SJCRH30 (cell line): ENCODE measurements at regions not wholly inside any gene's neighbourhood (a gene's known extent, or its start where the extent isn't known, plus 50 kb on each side); places are given as distances from the start of the nearest gene placed in this dataset.

ENCODE experiments used
- DNase-seq, 2 experiments: peaks; one replicate each; pipeline ENCODE4 v3.0.0-alpha.2; 2015 to 2020
- H3K27ac ChIP-seq: fragments of 250-450 bp; sonication (Bioruptor Pico); 2 replicates; pipeline ENCODE4 v1.5.1; 2020; ENCODE audit warnings: mild to moderate bottlenecking, moderate library complexity
- H3K27me3 ChIP-seq: fragments of 250-450 bp; sonication (Bioruptor Pico); 2 replicates; pipeline ENCODE4 v1.5.1; 2020; ENCODE audit warnings: mild to moderate bottlenecking, moderate library complexity
- H3K36me3 ChIP-seq: fragments of 250-450 bp; sonication (Bioruptor Pico); 2 replicates; pipeline ENCODE4 v1.5.1; 2020; ENCODE audit warnings: mild to moderate bottlenecking, moderate library complexity
- H3K4me1 ChIP-seq: fragments of 250-450 bp; sonication (Bioruptor Pico); 2 replicates; pipeline ENCODE4 v1.5.1; 2020; ENCODE audit warnings: mild to moderate bottlenecking, moderate library complexity
- H3K4me3 ChIP-seq: fragments of 250-450 bp; sonication (Bioruptor Pico); 2 replicates; pipeline ENCODE4 v1.5.1; 2020; ENCODE audit warnings: mild to moderate bottlenecking, moderate library complexity
- H3K9me3 ChIP-seq: fragments of 250-450 bp; sonication (Bioruptor Pico); replicated peaks from 2 replicates; pipeline ENCODE4 v1.5.1; 2020; ENCODE audit warnings: mild to moderate bottlenecking, moderate library complexity

- DNase-seq: no peak
- H3K4me3 ChIP-seq: no peak overlapping the region
- H3K4me1 ChIP-seq: no peaks in the 10 kb centered on the region
- no peak overlapping the region for H3K27ac ChIP-seq
- no peaks in the 10 kb centered on the region for H3K36me3 ChIP-seq
- H3K9me3 ChIP-seq: no peaks in the 10 kb centered on the region
- no peaks in the 10 kb centered on the region for H3K27me3 ChIP-seq
These were observed 1113.8 kb upstream of the LRRTM3 start for GRCh38 chr10:65811931-65812525.

GRCh38 chr10:65816536-65816935, 1109.3 kb upstream of the LRRTM3 start:
- no peak for DNase-seq
- no peaks in the 10 kb centered on the region for H3K27me3 ChIP-seq
- no peaks in the 10 kb centered on the region for H3K36me3 ChIP-seq

GRCh38 chr10:65818990-65819389, 1106.8 kb upstream of the LRRTM3 start:
- H3K4me1 ChIP-seq: peaks cover 4% of the 10 kb centered on the region; the same call in 1 of the 2 replicates
- H3K4me3 ChIP-seq: no peak overlapping the region
- no peaks in the 10 kb centered on the region for H3K36me3 ChIP-seq
- no peaks in the 10 kb centered on the region for H3K27me3 ChIP-seq
- no peaks in the 10 kb centered on the region for H3K9me3 ChIP-seq
- no peak overlapping the region for H3K27ac ChIP-seq
- peak; percentile 4 to 47 for DNase-seq

More at GRCh38 chr10:65816536-65816935, 1109.3 kb upstream of the LRRTM3 start:
- no peaks in the 10 kb centered on the region for H3K9me3 ChIP-seq
- peaks cover 4% of the 10 kb centered on the region; the same call in 1 of the 2 replicates for H3K4me1 ChIP-seq
- H3K4me3 ChIP-seq: no peak overlapping the region
- no peak overlapping the region for H3K27ac ChIP-seq

- Histone ChIP-seq H3K4me3 (no peak overlapping the region), H3K27me3 (no peaks in the 10 kb centered on the region), H3K9me3 (no peaks in the 10 kb centered on the region), H3K36me3 (no peaks in the 10 kb centered on the region), H3K4me1 (no peaks in the 10 kb centered on the region), H3K27ac (no peak overlapping the region)
- no peak for DNase-seq
These were observed 1098.5 kb upstream of the LRRTM3 start for GRCh38 chr10:65827359-65827758.

- H3K4me1 ChIP-seq: no peaks in the 10 kb centered on the region
- no peaks in the 10 kb centered on the region for H3K36me3 ChIP-seq
- no peaks in the 10 kb centered on the region for H3K27me3 ChIP-seq
- H3K9me3 ChIP-seq: no peaks in the 10 kb centered on the region
- no peak overlapping the region for H3K27ac ChIP-seq
- no peak overlapping the region for H3K4me3 ChIP-seq
- DNase-seq: no peak
These were observed 1087.0 kb upstream of the LRRTM3 start for GRCh38 chr10:65838811-65839210.

- Histone ChIP-seq H3K36me3 (no peaks in the 10 kb centered on the region), H3K4me3 (no peak overlapping the region)
These were observed 1082.6 kb upstream of the LRRTM3 start for GRCh38 chr10:65843203-65843602.

GRCh38 chr10:65845916-65846315, 1079.9 kb upstream of the LRRTM3 start:
- no peak overlapping the region for H3K27ac ChIP-seq
- no peak for DNase-seq

More at GRCh38 chr10:65843203-65843602, 1082.6 kb upstream of the LRRTM3 start:
- H3K27ac ChIP-seq: no peak overlapping the region
- DNase-seq: no peak
- H3K4me1 ChIP-seq: no peaks in the 10 kb centered on the region
- no peaks in the 10 kb centered on the region for H3K27me3 ChIP-seq
- no peaks in the 10 kb centered on the region for H3K9me3 ChIP-seq

GRCh38 chr10:65846541-65846940, 1079.3 kb upstream of the LRRTM3 start:
- Histone ChIP-seq H3K27ac (no peak overlapping the region), H3K9me3 (no peaks in the 10 kb centered on the region), H3K36me3 (no peaks in the 10 kb centered on the region), H3K4me3 (no peak overlapping the region), H3K4me1 (no peaks in the 10 kb centered on the region), H3K27me3 (no peaks in the 10 kb centered on the region)
- DNase-seq: no peak

More at GRCh38 chr10:65845916-65846315, 1079.9 kb upstream of the LRRTM3 start:
- H3K36me3 ChIP-seq: no peaks in the 10 kb centered on the region
- no peaks in the 10 kb centered on the region for H3K4me1 ChIP-seq
- H3K9me3 ChIP-seq: no peaks in the 10 kb centered on the region
- no peak overlapping the region for H3K4me3 ChIP-seq
- no peaks in the 10 kb centered on the region for H3K27me3 ChIP-seq

- Histone ChIP-seq H3K9me3 (no peaks in the 10 kb centered on the region), H3K36me3 (no peaks in the 10 kb centered on the region), H3K4me3 (no peak overlapping the region), H3K27ac (no peak overlapping the region), H3K27me3 (no peaks in the 10 kb centered on the region), H3K4me1 (no peaks in the 10 kb centered on the region)
- DNase-seq: no peak
These were observed 1078.9 kb upstream of the LRRTM3 start for GRCh38 chr10:65846949-65847348.

GRCh38 chr10:65847436-65848230, 1078.2 kb upstream of the LRRTM3 start:
- Histone ChIP-seq H3K27ac (no peak overlapping the region), H3K4me3 (no peak overlapping the region), H3K27me3 (no peaks in the 10 kb centered on the region), H3K36me3 (no peaks in the 10 kb centered on the region), H3K9me3 (no peaks in the 10 kb centered on the region), H3K4me1 (no peaks in the 10 kb centered on the region)
- no peak for DNase-seq

GRCh38 chr10:65858841-65859240, 1067.0 kb upstream of the LRRTM3 start:
- Histone ChIP-seq H3K36me3 (no peaks in the 10 kb centered on the region), H3K4me1 (no peaks in the 10 kb centered on the region), H3K4me3 (no peak overlapping the region), H3K27ac (no peak overlapping the region), H3K27me3 (no peaks in the 10 kb centered on the region), H3K9me3 (no peaks in the 10 kb centered on the region)
- DNase-seq: no peak

- no peaks in the 10 kb centered on the region for H3K36me3 ChIP-seq
- H3K4me3 ChIP-seq: no peak overlapping the region
- H3K9me3 ChIP-seq: no peaks in the 10 kb centered on the region
- no peak overlapping the region for H3K27ac ChIP-seq
- no peak for DNase-seq
- no peaks in the 10 kb centered on the region for H3K27me3 ChIP-seq
- no peaks in the 10 kb centered on the region for H3K4me1 ChIP-seq
These were observed 1064.6 kb upstream of the LRRTM3 start for GRCh38 chr10:65861249-65861648.
